Ovary (tissue), 3 donors: ENCODE measurements at regions not wholly inside any gene's neighbourhood (a gene's known extent, or its start where the extent isn't known, plus 50 kb on each side); places are given as distances from the start of the nearest gene placed in this dataset.

Source experiments
- CTCF ChIP-seq, 3 donors: fragments of 450-650 bp in 2 of 3; fragments of 200-600 bp in 1 of 3; IDR thresholded peaks; one replicate each; pipeline versions ENCODE4 v1.5.1 to v1.8.0; 2016 to 2022; ENCODE audit warnings: antibody characterized with exemption in 3 of 3, mild to moderate bottlenecking in 1 of 3
- POLR2A ChIP-seq: fragments of 450-650 bp; IDR thresholded peaks from one replicate; pipeline ENCODE4 v1.6.1; 2017; ENCODE audit warnings: antibody characterized with exemption, mild to moderate bottlenecking, moderate library complexity
- donor health status: DM: no; HTN: no; CAD: no.

GRCh38 chr4:38489011-38489861, 174.8 kb upstream of the KLF3 start:
- TF ChIP-seq CTCF (IDR thresholded peaks at IDR 0.05) (no peak), POLR2A (no peak)
